NB4 (cell line): ENCODE measurements at regions not wholly inside any gene's neighbourhood (a gene's known extent, or its start where the extent isn't known, plus 50 kb on each side); places are given as distances from the start of the nearest gene placed in this dataset.

Source experiments
- DNase-seq: peaks from one replicate; pipeline ENCODE4 v3.0.0; 2010; ENCODE audit warnings: low read depth
- H3K4me3 ChIP-seq: one replicate; pipeline ENCODE4 v1.5.1; 2011; ENCODE audit warnings: mild to moderate bottlenecking, low read depth, low read length, moderate library complexity
- MYC ChIP-seq: IDR thresholded peaks from 2 replicates; pipeline ENCODE4 v1.6.1; 2011; ENCODE audit warnings: low read depth, low read length
- POLR2A ChIP-seq: IDR thresholded peaks from 2 replicates; pipeline ENCODE4 v1.6.1; 2011; ENCODE audit warnings: mild to moderate bottlenecking; ENCODE audit not compliant: insufficient read length; ENCODE audit errors: extremely low read depth
- TF ChIP-seq, protein P1 (sequence below): IDR thresholded peaks from 2 replicates; pipeline ENCODE4 v1.6.1; 2011; ENCODE audit warnings: low read depth, low read length
- TF ChIP-seq, protein P2 (sequence below): IDR thresholded peaks from one replicate; pipeline ENCODE4 v1.5.1; 2012; ENCODE audit warnings: low read depth, low read length

DNA sequence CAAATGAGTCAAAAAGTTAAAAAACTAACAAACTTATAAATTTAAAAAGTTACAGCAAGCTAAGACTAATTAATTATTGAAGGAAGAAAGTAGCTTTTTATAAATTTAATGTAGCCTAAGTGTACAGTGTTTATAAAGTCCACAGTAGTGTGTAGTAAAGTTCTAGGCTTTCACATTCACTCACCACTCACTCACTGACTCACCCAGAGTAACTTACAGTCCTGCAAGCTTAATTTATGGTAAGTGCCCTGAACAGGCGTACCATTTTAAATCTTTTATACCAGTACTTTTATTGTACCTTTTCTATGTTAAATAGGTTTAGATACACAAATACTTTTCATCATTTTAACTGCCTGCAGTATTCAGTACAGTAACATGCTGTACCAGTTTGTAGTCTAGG lies 80.0 kb upstream of the C9orf72 start:
- DNase-seq: no peak
- no peak overlapping the region for H3K4me3 ChIP-seq
- TF ChIP-seq MYC (no peak), POLR2A (no peak)

DNA sequence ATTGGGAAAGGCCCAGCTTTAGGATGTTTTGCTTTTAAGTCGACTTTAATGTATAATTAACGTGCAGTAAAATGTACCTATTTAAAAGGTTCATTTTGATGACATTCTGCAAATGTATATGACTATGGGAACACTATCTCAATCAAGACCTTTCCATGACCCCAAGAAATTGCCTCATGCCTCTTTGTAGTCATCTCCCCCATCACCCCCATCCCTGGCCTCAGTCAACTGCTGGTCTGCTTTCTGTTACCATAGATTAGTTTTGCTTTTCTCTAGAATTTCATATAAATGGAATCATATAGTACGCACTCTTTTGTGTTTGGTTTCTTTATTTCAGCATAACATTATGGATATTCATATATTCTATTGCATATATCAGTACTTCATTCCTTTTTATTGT lies 80.7 kb upstream of the C9orf72 start:
- DNase-seq: no peak
- TF ChIP-seq, protein P1, sequence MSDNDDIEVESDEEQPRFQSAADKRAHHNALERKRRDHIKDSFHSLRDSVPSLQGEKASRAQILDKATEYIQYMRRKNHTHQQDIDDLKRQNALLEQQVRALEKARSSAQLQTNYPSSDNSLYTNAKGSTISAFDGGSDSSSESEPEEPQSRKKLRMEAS: no peak
- no peak overlapping the region for H3K4me3 ChIP-seq

DNA sequence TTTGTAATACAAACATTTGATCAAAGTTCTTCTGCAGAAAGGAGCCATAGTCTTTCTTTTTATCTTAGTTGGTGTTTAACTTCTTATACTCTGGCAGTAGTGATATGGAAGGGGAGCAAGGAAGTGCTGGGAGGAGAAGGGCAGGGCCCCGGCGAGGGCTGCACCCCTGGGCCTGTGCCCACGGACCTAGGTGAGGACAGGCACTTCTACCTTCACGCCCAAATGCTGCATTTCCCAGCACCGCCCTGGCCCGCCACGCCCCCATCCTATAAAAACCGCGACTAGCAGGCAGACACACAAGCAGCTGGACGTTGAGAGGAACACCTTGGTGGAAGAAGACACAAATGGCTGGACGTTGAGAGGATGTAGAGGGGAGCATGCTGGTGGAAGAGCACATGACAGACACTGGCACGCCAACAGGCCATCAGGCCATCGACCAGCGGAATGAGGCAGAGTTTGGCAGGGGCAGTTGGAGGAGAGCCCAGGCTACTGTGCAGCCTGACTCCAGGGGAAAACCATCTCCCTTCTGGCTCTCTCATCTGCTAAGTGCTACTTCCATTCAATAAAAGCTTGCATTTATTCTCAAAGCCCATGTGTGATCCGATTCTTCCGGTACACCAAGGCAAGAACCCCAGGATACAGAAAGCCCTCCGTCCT lies 81.5 kb upstream of the C9orf72 start:
- DNase-seq: no peak
- no peak overlapping the region for H3K4me3 ChIP-seq
- TF ChIP-seq POLR2A (no peak), MYC (no peak)
- TF ChIP-seq, protein P2, sequence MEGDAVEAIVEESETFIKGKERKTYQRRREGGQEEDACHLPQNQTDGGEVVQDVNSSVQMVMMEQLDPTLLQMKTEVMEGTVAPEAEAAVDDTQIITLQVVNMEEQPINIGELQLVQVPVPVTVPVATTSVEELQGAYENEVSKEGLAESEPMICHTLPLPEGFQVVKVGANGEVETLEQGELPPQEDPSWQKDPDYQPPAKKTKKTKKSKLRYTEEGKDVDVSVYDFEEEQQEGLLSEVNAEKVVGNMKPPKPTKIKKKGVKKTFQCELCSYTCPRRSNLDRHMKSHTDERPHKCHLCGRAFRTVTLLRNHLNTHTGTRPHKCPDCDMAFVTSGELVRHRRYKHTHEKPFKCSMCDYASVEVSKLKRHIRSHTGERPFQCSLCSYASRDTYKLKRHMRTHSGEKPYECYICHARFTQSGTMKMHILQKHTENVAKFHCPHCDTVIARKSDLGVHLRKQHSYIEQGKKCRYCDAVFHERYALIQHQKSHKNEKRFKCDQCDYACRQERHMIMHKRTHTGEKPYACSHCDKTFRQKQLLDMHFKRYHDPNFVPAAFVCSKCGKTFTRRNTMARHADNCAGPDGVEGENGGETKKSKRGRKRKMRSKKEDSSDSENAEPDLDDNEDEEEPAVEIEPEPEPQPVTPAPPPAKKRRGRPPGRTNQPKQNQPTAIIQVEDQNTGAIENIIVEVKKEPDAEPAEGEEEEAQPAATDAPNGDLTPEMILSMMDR: no peak
- TF ChIP-seq, protein P1: no peak

DNA sequence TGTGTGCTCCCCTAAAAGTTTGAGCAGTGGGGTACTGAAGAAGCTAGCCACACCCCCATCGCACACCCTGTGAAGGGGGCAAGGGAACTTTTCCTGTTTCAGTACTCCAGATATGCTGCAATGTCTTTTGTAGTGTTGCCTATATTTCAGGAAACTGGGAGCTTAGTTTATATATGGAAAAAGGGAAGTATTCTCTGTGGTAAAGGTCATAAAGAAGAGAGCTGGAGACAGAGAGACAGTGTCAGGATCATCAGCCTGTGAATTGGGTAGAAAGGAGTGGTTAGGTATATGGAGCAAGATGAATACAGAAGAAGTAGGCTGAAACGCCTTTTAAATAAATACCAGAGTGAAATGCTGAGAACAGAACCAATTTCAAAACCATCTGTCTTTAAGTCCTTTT lies 82.2 kb upstream of the C9orf72 start:
- no peak for DNase-seq
- TF ChIP-seq POLR2A: no peak
- TF ChIP-seq MYC: no peak
- TF ChIP-seq, protein P1: no peak
- TF ChIP-seq, protein P2: no peak
- no peak overlapping the region for H3K4me3 ChIP-seq

DNA sequence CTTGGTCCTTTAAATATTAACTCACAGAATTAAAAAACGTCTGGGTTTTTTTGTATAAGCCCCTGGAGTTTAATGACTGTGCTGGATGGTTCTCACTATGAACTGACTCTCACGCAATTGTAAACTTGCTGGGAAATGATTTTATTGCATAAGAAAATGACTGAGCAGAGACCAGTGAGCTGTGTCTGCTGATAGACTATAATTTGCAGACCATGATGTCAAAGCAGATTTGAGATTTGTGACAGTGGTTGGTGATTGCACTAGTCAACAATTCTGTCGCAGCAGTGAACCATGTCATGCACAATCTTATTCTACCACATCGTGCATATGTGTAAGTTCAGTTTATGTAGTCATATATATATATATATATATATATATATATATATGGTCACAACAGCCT lies 85.7 kb upstream of the C9orf72 start:
- TF ChIP-seq POLR2A (no peak), MYC (no peak)
- TF ChIP-seq, protein P2: no peak
- TF ChIP-seq, protein P1: no peak
- no peak for DNase-seq
- no peak overlapping the region for H3K4me3 ChIP-seq

- DNase-seq: no peak
- H3K4me3 ChIP-seq: no peak overlapping the region
- TF ChIP-seq POLR2A: no peak
Measured at GRCh38 chr9:27659571-27659970, 86.3 kb upstream of the C9orf72 start.

GRCh38 chr9:27660148-27660547 lies 86.9 kb upstream of the C9orf72 start:
- no peak overlapping the region for H3K4me3 ChIP-seq
- TF ChIP-seq, protein P2: no peak
- TF ChIP-seq POLR2A: no peak
- no peak for TF ChIP-seq MYC
- TF ChIP-seq, protein P1: no peak
- DNase-seq: no peak
